H9 (cell line): ENCODE measurements at regions not wholly inside any gene's neighbourhood (a gene's known extent, or its start where the extent isn't known, plus 50 kb on each side); places are given as distances from the start of the nearest gene placed in this dataset.

Experiments used
- DNase-seq: peaks from one replicate; pipeline ENCODE4 v3.0.0-alpha.2; 2017
- H2AFZ ChIP-seq: one replicate; pipeline ENCODE4 v1.6.1; 2013; ENCODE audit warnings: mild to moderate bottlenecking, low read length, control low read depth, moderate library complexity
- H2AK5ac ChIP-seq: 2 replicates; pipeline ENCODE4 v1.6.1; 2013; ENCODE audit warnings: low read length, control low read depth, mixed read lengths; ENCODE audit not compliant: insufficient read length
- H2BK120ac ChIP-seq: one replicate; pipeline ENCODE4 v1.6.1; 2013; ENCODE audit warnings: low read depth, mild to moderate bottlenecking, low read length, control low read depth, inconsistent platforms; ENCODE audit not compliant: poor library complexity, severe bottlenecking
- H2BK12ac ChIP-seq: 2 replicates; pipeline ENCODE4 v1.6.1; 2013; ENCODE audit warnings: low read length, control low read depth, mixed read lengths, low read depth; ENCODE audit not compliant: insufficient read length
- H2BK15ac ChIP-seq: 2 replicates; pipeline ENCODE4 v1.6.1; 2013; ENCODE audit warnings: low read depth, low read length, control low read depth
- H2BK20ac ChIP-seq: one replicate; pipeline ENCODE4 v1.6.1; 2013; ENCODE audit warnings: low read depth, mild to moderate bottlenecking, low read length, control low read depth, inconsistent platforms; ENCODE audit not compliant: poor library complexity, severe bottlenecking
- H2BK5ac ChIP-seq: 2 replicates; pipeline ENCODE4 v1.6.1; 2013; ENCODE audit warnings: low read length, control low read depth, mixed read lengths; ENCODE audit not compliant: insufficient read length
- H3K14ac ChIP-seq: 2 replicates; pipeline ENCODE4 v1.6.1; 2013; ENCODE audit warnings: low read length, control low read depth; ENCODE audit not compliant: insufficient read depth
- H3K18ac ChIP-seq: 2 replicates; pipeline ENCODE4 v1.6.1; 2013; ENCODE audit warnings: low read depth, mild to moderate bottlenecking, mixed read lengths, low read length, control low read depth; ENCODE audit not compliant: insufficient read length
- H3K23ac ChIP-seq: 2 replicates; pipeline ENCODE4 v1.6.1; 2013; ENCODE audit warnings: low read length, control low read depth, mixed read lengths, low read depth; ENCODE audit not compliant: insufficient read length
- H3K23me2 ChIP-seq: 2 replicates; pipeline ENCODE4 v1.6.1; 2013; ENCODE audit warnings: low read depth, mild to moderate bottlenecking, mixed read lengths, low read length, control low read depth; ENCODE audit not compliant: insufficient read length, poor library complexity, severe bottlenecking
- H3K27ac ChIP-seq: 2 replicates; pipeline ENCODE4 v1.5.1; 2013; ENCODE audit warnings: low read length, control low read depth, mixed read lengths, low read depth; ENCODE audit not compliant: insufficient read length
- H3K27me3 ChIP-seq: 2 replicates; pipeline ENCODE4 v1.6.1; 2013; ENCODE audit warnings: low read length, control low read depth, inconsistent platforms; ENCODE audit not compliant: insufficient read depth
- H3K4ac ChIP-seq: 2 replicates; pipeline ENCODE4 v1.6.1; 2013; ENCODE audit warnings: low read depth, mild to moderate bottlenecking, control low read depth, inconsistent platforms, low read length, moderate library complexity
- H3K4me1 ChIP-seq: 2 replicates; pipeline ENCODE4 v1.6.1; 2013; ENCODE audit warnings: low read length, control low read depth, inconsistent platforms; ENCODE audit not compliant: insufficient read depth
- H3K4me2 ChIP-seq: 2 replicates; pipeline ENCODE4 v1.6.1; 2013; ENCODE audit warnings: low read length, control low read depth, mixed read lengths; ENCODE audit not compliant: insufficient read length, insufficient read depth
- H3K56ac ChIP-seq: 2 replicates; pipeline ENCODE4 v1.6.1; 2013; ENCODE audit warnings: low read depth, mild to moderate bottlenecking, mixed read lengths, low read length, control low read depth; ENCODE audit not compliant: insufficient read length
- H3K79me1 ChIP-seq: 2 replicates; pipeline ENCODE4 v1.6.1; 2013; ENCODE audit warnings: low read depth, mild to moderate bottlenecking, moderate library complexity, low read length, control low read depth, inconsistent platforms; ENCODE audit not compliant: insufficient read depth, poor library complexity, severe bottlenecking
- H3K79me2 ChIP-seq: 2 replicates; pipeline ENCODE4 v1.6.1; 2013; ENCODE audit warnings: low read length, control low read depth, inconsistent platforms; ENCODE audit not compliant: insufficient read depth
- H3K9ac ChIP-seq: 2 replicates; pipeline ENCODE4 v1.6.1; 2013; ENCODE audit warnings: low read length, control low read depth, mixed read lengths; ENCODE audit not compliant: insufficient read length; ENCODE audit errors: extremely low read depth
- H3K9me3 ChIP-seq: one replicate; pipeline ENCODE4 v1.6.1; 2013; ENCODE audit warnings: low read depth, low read length, inconsistent platforms; ENCODE audit not compliant: control insufficient read depth
- H3T11ph ChIP-seq: one replicate; pipeline ENCODE4 v1.6.1; 2013; ENCODE audit warnings: mild to moderate bottlenecking, low read length, control low read depth, inconsistent platforms
- H4K20me1 ChIP-seq: one replicate; pipeline ENCODE4 v1.6.1; 2013; ENCODE audit not compliant: control insufficient read depth, insufficient read length, insufficient read depth
- H4K5ac ChIP-seq: 2 replicates; pipeline ENCODE4 v1.6.1; 2013; ENCODE audit warnings: low read depth, mild to moderate bottlenecking, mixed read lengths, low read length, control low read depth; ENCODE audit not compliant: insufficient read length
- H4K8ac ChIP-seq: replicated peaks from 2 replicates; pipeline ENCODE4 v1.6.1; 2013; ENCODE audit warnings: low read length, control low read depth, mixed read lengths, low read depth; ENCODE audit not compliant: insufficient read length
- H4K91ac ChIP-seq: 2 replicates; pipeline ENCODE4 v1.6.1; 2013; ENCODE audit warnings: low read depth, mild to moderate bottlenecking, moderate library complexity, mixed read lengths, low read length, control low read depth; ENCODE audit not compliant: insufficient read length
- H3K27ac Mint-ChIP-seq, 3 experiments: 2 replicates in 2 of 3; 3 replicates in 1 of 3; pipeline ENCODE4 v1.8.0; 2020 to 2021; ENCODE audit warnings: mixed read lengths in 3 of 3, mild to moderate bottlenecking in 1 of 3, moderate library complexity in 1 of 3
- H3K27me3 Mint-ChIP-seq: 2 replicates; pipeline ENCODE4 v1.8.0; 2021; ENCODE audit warnings: low read depth, mild to moderate bottlenecking, moderate library complexity, mixed read lengths
- H3K36me3 Mint-ChIP-seq, 3 experiments: 2 replicates in 2 of 3; 3 replicates in 1 of 3; pipeline ENCODE4 v1.8.0; 2020 to 2021; ENCODE audit warnings: low read depth in 3 of 3, mixed read lengths in 3 of 3; ENCODE audit not compliant: insufficient read depth in 1 of 3
- H3K4me1 Mint-ChIP-seq, 2 experiments: 2 replicates each; pipeline ENCODE4 v1.8.0; 2020; ENCODE audit warnings: mixed read lengths in 2 of 2
- H3K4me3 Mint-ChIP-seq, 2 experiments: 2 replicates in 1 of 2; 3 replicates in 1 of 2; pipeline ENCODE4 v1.8.0; 2020 to 2021; ENCODE audit warnings: mild to moderate bottlenecking in 2 of 2, mixed read lengths in 2 of 2, moderate library complexity in 1 of 2
- H3K9me3 Mint-ChIP-seq, 2 experiments: 2 replicates in 1 of 2; 3 replicates in 1 of 2; pipeline ENCODE4 v1.8.0; 2020; ENCODE audit warnings: mild to moderate bottlenecking in 2 of 2, mixed read lengths in 2 of 2, moderate library complexity in 1 of 2
- CTCF ChIP-seq: fragments of 200-600 bp; sonication (generic); conservative IDR thresholded peaks from 3 replicates; pipeline ENCODE4 v1.8.0; 2021; ENCODE audit warnings: antibody characterized with exemption, mild to moderate bottlenecking
- WGBS: extraction: QIAGEN DNeasy Blood & Tissue Kit; methylation state at CpG from one replicate; pipeline ENCODE4 v1.1.7; 2013; ENCODE audit warnings: missing lambda C conversion rate, low lambda C conversion rate, mixed read lengths; ENCODE audit not compliant: insufficient read length; ENCODE audit errors: extremely low coverage; 5-methylcytosine and 5-hydroxymethylcytosine counted together

DNA sequence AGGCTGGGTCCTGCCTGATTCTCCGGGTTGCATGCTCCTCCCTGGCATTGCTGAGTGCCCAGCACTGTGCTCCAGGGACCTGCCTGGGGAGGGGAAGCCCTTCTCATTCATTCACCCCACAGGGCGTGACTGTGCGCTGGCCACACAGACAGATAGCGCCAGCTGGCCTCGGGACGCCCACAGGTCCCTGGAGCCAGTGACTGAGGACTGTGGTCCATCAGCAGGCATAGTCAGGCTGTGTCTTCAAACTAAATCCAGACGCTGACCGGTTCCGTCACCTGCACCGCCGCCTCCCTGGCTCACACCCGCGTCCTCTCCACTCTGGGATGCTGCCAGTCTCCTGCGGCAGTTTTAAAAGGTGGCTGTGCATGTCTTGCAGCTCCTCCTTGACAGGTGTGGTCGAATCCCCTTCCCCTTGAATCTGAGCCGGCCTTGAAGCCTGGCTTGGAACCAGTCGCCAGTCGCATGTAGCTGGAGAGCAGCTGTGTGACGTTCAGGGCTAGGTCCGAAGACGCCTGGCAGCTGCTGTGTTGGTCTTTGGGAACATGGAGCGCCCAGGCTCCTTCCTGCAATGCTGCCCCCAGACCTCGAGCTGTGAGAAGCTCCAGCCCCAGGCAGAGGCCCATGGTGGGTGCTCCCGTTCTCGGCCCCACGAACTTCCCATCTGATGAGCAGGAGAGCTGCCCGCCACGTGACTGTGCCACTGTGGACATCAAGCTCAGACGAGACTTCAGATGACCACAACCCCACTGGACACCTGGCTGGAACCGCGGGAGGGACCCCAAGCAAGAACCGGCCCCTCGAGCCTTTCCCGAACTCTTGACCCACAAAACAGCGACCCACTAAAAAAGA is 94.1 kb downstream of the ADRA2C start:
- Mint-ChIP-seq H3K27me3 (peaks cover 8% of the 10 kb centered on the region), H3K4me3 (no peak overlapping the region), H3K27ac (peak overlapping the region in 1 of 3 experiments; percentile 33; a peak in 1 of 7 replicates), H3K9me3 (no peaks in the 10 kb centered on the region), H3K36me3 (no peaks in the 10 kb centered on the region), H3K4me1 (peaks cover 21 to 33% of the 10 kb centered on the region in 2 experiments)
- Histone ChIP-seq H2AK5ac (no peak overlapping the region), H3T11ph (no peak overlapping the region), H3K4me1 (peaks cover 9% of the 10 kb centered on the region; the same call in 1 of the 2 replicates), H4K8ac (no peak overlapping the region), H3K18ac (no peak overlapping the region), H3K79me2 (no peaks in the 10 kb centered on the region), H3K27ac (no peak overlapping the region), H4K20me1 (no peaks in the 10 kb centered on the region), H3K23me2 (no peaks in the 10 kb centered on the region), H2BK20ac (no peak overlapping the region), H3K56ac (no peak overlapping the region), H3K9me3 (no peaks in the 10 kb centered on the region), H3K4me2 (no peak overlapping the region), H2BK12ac (no peak overlapping the region), H3K23ac (no peak overlapping the region), H3K9ac (no peak overlapping the region), H3K4ac (no peak overlapping the region), H2AFZ (no peak overlapping the region), H3K14ac (no peak overlapping the region; the same call in 1 of the 2 replicates), H4K91ac (no peak overlapping the region), H2BK120ac (no peak overlapping the region), H2BK15ac (no peak overlapping the region), H3K27me3 (no peaks in the 10 kb centered on the region), H3K79me1 (no peaks in the 10 kb centered on the region), H2BK5ac (no peak overlapping the region), H4K5ac (no peak overlapping the region)
- WGBS = no CpG with 5 or more reads among the region's 35 CpGs
- TF ChIP-seq CTCF = no peak
- DNase-seq = no peak
